ENCODE measurements at regions not wholly inside any gene's neighbourhood (a gene's known extent, or its start where the extent isn't known, plus 50 kb on each side); places are given as distances from the start of the nearest gene placed in this dataset.

GRCh38 chr10:25097669-25098411, 77.0 kb upstream of the GPR158 start:
- TF ChIP-seq CTCF (IDR thresholded peaks at IDR 0.05) (no peak), POLR2A (IDR thresholded peaks at IDR 0.05) (no peak)
- 93 to 96% (median 95%) methylated on average over 7 of the region's 7 CpGs for WGBS, 4 donors
- no peaks in the 10 kb centered on the region for H3K27me3 ChIP-seq
- no peak overlapping the region for H3K27ac ChIP-seq
- H3K36me3 ChIP-seq: no peaks in the 10 kb centered on the region
- H3K4me1 ChIP-seq: peaks cover 0 to 5% (median 0%) of the 10 kb centered on the region in 12 donors
- DNase-seq: no peak
- no peak for ATAC-seq
- intact Hi-C loops (cut with DNase I): no loop called here
- H3K4me3 ChIP-seq: no peak overlapping the region
- peaks cover 0 to 30% (median 5%) of the 10 kb centered on the region in 12 donors for H3K9me3 ChIP-seq

GRCh38 chr10:25100141-25100540, 74.7 kb upstream of the GPR158 start:
- H3K27ac ChIP-seq: no peak overlapping the region
- intact Hi-C loops (cut with DNase I): no loop called here
- no peak for TF ChIP-seq POLR2A (IDR thresholded peaks at IDR 0.05)
- TF ChIP-seq CTCF (IDR thresholded peaks at IDR 0.05): no peak
- DNase-seq (no peak), ATAC-seq (no peak)
- 85 to 93% (median 90%) methylated on average over 3 of the region's 3 CpGs for WGBS, 4 donors
- H3K4me1 ChIP-seq: peaks cover 0 to 5% (median 0%) of the 10 kb centered on the region in 12 donors
- no peak overlapping the region for H3K4me3 ChIP-seq
- no peaks in the 10 kb centered on the region for H3K36me3 ChIP-seq
- H3K9me3 ChIP-seq: peaks cover 0 to 8% (median 2%) of the 10 kb centered on the region in 12 donors
- no peaks in the 10 kb centered on the region for H3K27me3 ChIP-seq

- no peak overlapping the region for H3K27ac ChIP-seq
- ATAC-seq (peak in 1 of 4 donors; percentile 34), DNase-seq (no peak)
- H3K36me3 ChIP-seq: no peaks in the 10 kb centered on the region
- H3K27me3 ChIP-seq: no peaks in the 10 kb centered on the region
- WGBS, 4 donors: 0 to 19% (median 13%) methylated on average over 1 of the region's 1 CpG
- intact Hi-C loops (cut with DNase I): no loop called here
- TF ChIP-seq POLR2A (IDR thresholded peaks at IDR 0.05) (no peak), CTCF (IDR thresholded peaks at IDR 0.05) (no peak)
- no peak overlapping the region for H3K4me3 ChIP-seq
- peaks cover 0 to 5% (median 0%) of the 10 kb centered on the region in 12 donors for H3K4me1 ChIP-seq
- H3K9me3 ChIP-seq: no peaks in the 10 kb centered on the region
These were observed 73.2 kb upstream of the GPR158 start for GRCh38 chr10:25101461-25102146.

GRCh38 chr10:25102147-25102822, 72.5 kb upstream of the GPR158 start:
- Histone ChIP-seq H3K36me3 (no peaks in the 10 kb centered on the region), H3K4me3 (no peak overlapping the region), H3K4me1 (peaks cover 0 to 5% (median 0%) of the 10 kb centered on the region in 12 donors), H3K27ac (no peak overlapping the region), H3K9me3 (no peaks in the 10 kb centered on the region), H3K27me3 (no peaks in the 10 kb centered on the region)
- 49 to 72% (median 62%) methylated on average over 9 of the region's 9 CpGs for WGBS, 4 donors
- DNase-seq: no peak
- intact Hi-C loops (cut with DNase I): no loop called here
- no peak for ATAC-seq
- TF ChIP-seq CTCF (IDR thresholded peaks at IDR 0.05): no peak
- no peak for TF ChIP-seq POLR2A (IDR thresholded peaks at IDR 0.05)
